Progenitor cell of endocrine pancreas (in vitro differentiated cells): ENCODE measurements at regions not wholly inside any gene's neighbourhood (a gene's known extent, or its start where the extent isn't known, plus 50 kb on each side); places are given as distances from the start of the nearest gene placed in this dataset.
A peak's percentile ranks its signal among the peaks of the same experiment; 100 is the strongest.

Source experiments
- DNase-seq: peaks from one replicate; pipeline ENCODE4 v3.0.0; 2021; ENCODE audit warnings: low spot score; ENCODE audit not compliant: unreplicated experiment
- H3K27ac Mint-ChIP-seq: 2 replicates; pipeline ENCODE4 v1.8.0; 2021; ENCODE audit warnings: mild to moderate bottlenecking, moderate library complexity, mixed read lengths
- H3K27me3 Mint-ChIP-seq: 2 replicates; pipeline ENCODE4 v1.8.0; 2021; ENCODE audit warnings: mixed read lengths
- H3K36me3 Mint-ChIP-seq: 2 replicates; pipeline ENCODE4 v1.8.0; 2022; ENCODE audit warnings: mixed read lengths; ENCODE audit not compliant: insufficient read depth
- H3K4me1 Mint-ChIP-seq: 2 replicates; pipeline ENCODE4 v1.8.0; 2021; ENCODE audit warnings: low read depth, mixed read lengths
- H3K4me3 Mint-ChIP-seq: 2 replicates; pipeline ENCODE4 v1.8.0; 2021; ENCODE audit warnings: low read depth, mild to moderate bottlenecking, moderate library complexity, mixed read lengths
- H3K9me3 Mint-ChIP-seq: 2 replicates; pipeline ENCODE4 v1.8.0; 2021; ENCODE audit warnings: low read depth, mixed read lengths
- CTCF ChIP-seq: fragments of 200-600 bp; sonication (generic); IDR thresholded peaks from one replicate; pipeline ENCODE4 v1.5.0; 2021; ENCODE audit warnings: antibody characterized with exemption, mild to moderate bottlenecking; ENCODE audit not compliant: unreplicated experiment

GRCh38 chr20:11671015-11671511 is 246.6 kb upstream of the BTBD3 start:
- TF ChIP-seq CTCF, result no peak
- no peak overlapping the region for H3K4me3 Mint-ChIP-seq

GRCh38 chr20:11672959-11673358 is 244.7 kb upstream of the BTBD3 start:
- Mint-ChIP-seq H3K27me3 (no peaks in the 10 kb centered on the region), H3K4me3 (no peak overlapping the region), H3K9me3 (no peaks in the 10 kb centered on the region), H3K36me3 (no peaks in the 10 kb centered on the region), H3K4me1 (peaks cover 5% of the 10 kb centered on the region), H3K27ac (no peak overlapping the region)
- no peak for TF ChIP-seq CTCF
- no peak for DNase-seq

More at GRCh38 chr20:11671015-11671511, 246.6 kb upstream of the BTBD3 start:
- Mint-ChIP-seq H3K9me3 (no peaks in the 10 kb centered on the region), H3K36me3 (no peaks in the 10 kb centered on the region), H3K27ac (no peak overlapping the region), H3K4me1 (no peaks in the 10 kb centered on the region), H3K27me3 (peaks cover 3% of the 10 kb centered on the region)
- DNase-seq, result no peak

- H3K36me3 Mint-ChIP-seq, result no peaks in the 10 kb centered on the region
- no peaks in the 10 kb centered on the region for H3K27me3 Mint-ChIP-seq
- H3K4me1 Mint-ChIP-seq, result peaks cover 7% of the 10 kb centered on the region
- no peak for DNase-seq
- TF ChIP-seq CTCF, result no peak
- H3K4me3 Mint-ChIP-seq, result no peak overlapping the region
- H3K27ac Mint-ChIP-seq, result no peak overlapping the region
- H3K9me3 Mint-ChIP-seq, result peaks cover 4% of the 10 kb centered on the region
These were observed 241.6 kb upstream of the BTBD3 start for GRCh38 chr20:11675920-11676629.

GRCh38 chr20:11676630-11677287 is 240.9 kb upstream of the BTBD3 start:
- Mint-ChIP-seq H3K4me1 (peaks cover 7% of the 10 kb centered on the region), H3K36me3 (no peaks in the 10 kb centered on the region), H3K27ac (no peak overlapping the region), H3K9me3 (peaks cover 5% of the 10 kb centered on the region), H3K27me3 (no peaks in the 10 kb centered on the region), H3K4me3 (no peak overlapping the region)
- peak; percentile 87 for TF ChIP-seq CTCF
- DNase-seq, result peak; percentile 48

- Mint-ChIP-seq H3K9me3 (peaks cover 5% of the 10 kb centered on the region), H3K27ac (no peak overlapping the region), H3K36me3 (no peaks in the 10 kb centered on the region), H3K27me3 (no peaks in the 10 kb centered on the region), H3K4me1 (peaks cover 11% of the 10 kb centered on the region), H3K4me3 (no peak overlapping the region)
- TF ChIP-seq CTCF, result no peak
- DNase-seq, result no peak
These were observed 240.3 kb upstream of the BTBD3 start for GRCh38 chr20:11677428-11677827.
